IMR-90 (cell line): ENCODE measurements at regions not wholly inside any gene's neighbourhood (a gene's known extent, or its start where the extent isn't known, plus 50 kb on each side); places are given as distances from the start of the nearest gene placed in this dataset.

Experiments
- ATAC-seq: fragments of 200-7000 bp; cut with Tn5 transposase; 2 replicates; pipeline ENCODE4 v1.9.1; 2020; ENCODE audit warnings: low read depth, mild to moderate bottlenecking, moderate library complexity
- BruUV-seq: library from RNA; stranded (reverse); fragments of 400-500 nt; replicated peaks from 2 replicates; lab custom pipeline; 2021; lab: Mats Ljungman, UMichigan
- CTCF ChIA-PET: fragments of 300-600 bp; formaldehyde crosslinking; extraction: SDS; loops from one replicate; lab custom pipeline; 2021; ENCODE audit warnings: antibody characterized with exemption; lab: Yijun Ruan, JAX
- POLR2A ChIA-PET: fragments of 300-600 bp; sonication (Branson Sonifier 250); formaldehyde crosslinking; loops from one replicate; lab custom pipeline; 2022; ENCODE audit warnings: antibody characterized with exemption; ENCODE audit not compliant: unreplicated experiment; lab: Charles Lee
- DNase-seq: peaks from one replicate; pipeline ENCODE4 v3.0.0; 2013
- H2AFZ ChIP-seq: replicated peaks from 2 replicates; pipeline ENCODE3; 2013; ENCODE audit warnings: low read length, mild to moderate bottlenecking; ENCODE audit not compliant: poor library complexity
- H2AK5ac ChIP-seq: 2 replicates; pipeline ENCODE4 v1.6.1; 2013; ENCODE audit warnings: low read depth, low read length, inconsistent platforms
- H2AK9ac ChIP-seq: replicated peaks from 2 replicates; pipeline ENCODE3; 2013; ENCODE audit warnings: mild to moderate bottlenecking, low read depth, low read length, moderate library complexity; ENCODE audit not compliant: poor library complexity
- H2BK120ac ChIP-seq: 2 replicates; pipeline ENCODE4 v1.6.1; 2013; ENCODE audit warnings: low read depth, low read length, inconsistent platforms
- H2BK15ac ChIP-seq: 3 replicates; pipeline ENCODE4 v1.6.1; 2013; ENCODE audit warnings: low read depth, low read length, inconsistent platforms
- H2BK20ac ChIP-seq: 2 replicates; pipeline ENCODE4 v1.6.1; 2013; ENCODE audit warnings: low read depth, mild to moderate bottlenecking, inconsistent platforms, low read length, moderate library complexity
- H2BK5ac ChIP-seq: 2 replicates; pipeline ENCODE4 v1.6.1; 2013; ENCODE audit warnings: mild to moderate bottlenecking, low read depth, low read length, inconsistent platforms; ENCODE audit not compliant: poor library complexity, severe bottlenecking
- H3K14ac ChIP-seq: replicated peaks from 2 replicates; pipeline ENCODE4 v1.6.1; 2013; ENCODE audit warnings: low read depth, low read length, inconsistent platforms
- H3K18ac ChIP-seq: 2 replicates; pipeline ENCODE4 v1.6.1; 2013; ENCODE audit warnings: low read depth, low read length, control low read depth
- H3K23ac ChIP-seq: 2 replicates; pipeline ENCODE4 v1.6.1; 2013; ENCODE audit warnings: low read depth, low read length, inconsistent platforms
- H3K27ac ChIP-seq: 2 replicates; pipeline ENCODE4 v1.5.1; 2013; ENCODE audit warnings: mild to moderate bottlenecking, control low read depth, low read length; ENCODE audit not compliant: insufficient read depth
- H3K27me3 ChIP-seq: 2 replicates; pipeline ENCODE4 v1.6.1; 2013; ENCODE audit warnings: low read length; ENCODE audit not compliant: control insufficient read depth, insufficient read depth
- H3K36me3 ChIP-seq: 2 replicates; pipeline ENCODE4 v1.6.1; 2013; ENCODE audit warnings: low read length, mixed read lengths; ENCODE audit not compliant: control insufficient read depth, insufficient read depth
- H3K4ac ChIP-seq: 2 replicates; pipeline ENCODE4 v1.6.1; 2013; ENCODE audit warnings: low read depth, low read length, inconsistent platforms
- H3K4me1 ChIP-seq: 2 replicates; pipeline ENCODE4 v1.6.1; 2013; ENCODE audit warnings: low read length, mixed read lengths; ENCODE audit not compliant: control insufficient read depth, insufficient read depth
- H3K4me2 ChIP-seq: 2 replicates; pipeline ENCODE4 v1.6.1; 2013; ENCODE audit warnings: low read depth, mild to moderate bottlenecking, control low read depth, low read length, moderate library complexity
- H3K4me3 ChIP-seq: 2 replicates; pipeline ENCODE4 v1.5.1; 2013; ENCODE audit warnings: low read depth, mild to moderate bottlenecking, control low read depth, low read length, moderate library complexity; ENCODE audit not compliant: insufficient read depth
- H3K56ac ChIP-seq: 2 replicates; pipeline ENCODE4 v1.6.1; 2013; ENCODE audit warnings: low read length, inconsistent platforms; ENCODE audit not compliant: insufficient read depth; ENCODE audit errors: extremely low read depth
- H3K79me1 ChIP-seq, 2 experiments: 2 replicates each; pipeline ENCODE4 v1.6.1; 2013; ENCODE audit warnings: low read length in 2 of 2, inconsistent platforms in 1 of 2, low read depth in 1 of 2
- H3K9ac ChIP-seq: 2 replicates; pipeline ENCODE4 v1.6.1; 2013; ENCODE audit warnings: low read depth, low read length, control low read depth
- H3K9me1 ChIP-seq: 2 replicates; pipeline ENCODE4 v1.6.1; 2013; ENCODE audit warnings: low read length, inconsistent platforms; ENCODE audit not compliant: insufficient read depth
- H3K9me3 ChIP-seq: 2 replicates; pipeline ENCODE4 v1.6.1; 2013; ENCODE audit warnings: low read length; ENCODE audit not compliant: control insufficient read depth, insufficient read depth
- H4K20me1 ChIP-seq: 2 replicates; pipeline ENCODE4 v1.6.1; 2013; ENCODE audit warnings: low read length, inconsistent platforms; ENCODE audit not compliant: insufficient read depth
- H4K5ac ChIP-seq: 2 replicates; pipeline ENCODE4 v1.6.1; 2013; ENCODE audit warnings: mild to moderate bottlenecking, low read depth, low read length, control low read depth
- H4K8ac ChIP-seq, 2 experiments: 2 replicates each; pipeline ENCODE4 v1.6.1; 2013; ENCODE audit warnings: low read depth in 2 of 2, low read length in 2 of 2, control low read depth in 1 of 2, inconsistent platforms in 1 of 2
- H4K91ac ChIP-seq: 2 replicates; pipeline ENCODE4 v1.6.1; 2013; ENCODE audit warnings: low read depth, low read length, inconsistent platforms; ENCODE audit not compliant: insufficient read depth
- RFX5 ChIP-seq: IDR thresholded peaks from 2 replicates; pipeline ENCODE4 v1.8.0; 2012; ENCODE audit warnings: low read depth, mild to moderate bottlenecking, low read length, moderate library complexity
- WGBS, 2 experiments: methylation state at CpG; one replicate each; pipeline versions ENCODE4 v1.1.5 to v1.1.7; 2013; ENCODE audit warnings: missing lambda C conversion rate in 2 of 2; ENCODE audit not compliant: insufficient read length in 1 of 2; ENCODE audit errors: extremely low coverage in 2 of 2; 5-methylcytosine and 5-hydroxymethylcytosine counted together
- dilution Hi-C: fragments of 300-500 bp; cut with HindIII; formaldehyde crosslinking; loops from one replicate; pipeline ENCODE4 v1.14.3; 2018; ENCODE audit warnings: low sequenced_read_pairs; ENCODE audit not compliant: unreplicated experiment
- in situ Hi-C: fragments of 300-500 bp; cut with MboI; formaldehyde crosslinking; loops from 3 replicates; pipeline ENCODE4 v1.14.3; 2019; ENCODE audit warnings: low sequenced_read_pairs, inconsistent platforms, mixed read lengths
- intact Hi-C: fragments of 100-400 bp; cut with micrococcal nuclease; formaldehyde crosslinking; loops from 2 replicates; pipeline ENCODE4 v1.10.0; 2022

DNA sequence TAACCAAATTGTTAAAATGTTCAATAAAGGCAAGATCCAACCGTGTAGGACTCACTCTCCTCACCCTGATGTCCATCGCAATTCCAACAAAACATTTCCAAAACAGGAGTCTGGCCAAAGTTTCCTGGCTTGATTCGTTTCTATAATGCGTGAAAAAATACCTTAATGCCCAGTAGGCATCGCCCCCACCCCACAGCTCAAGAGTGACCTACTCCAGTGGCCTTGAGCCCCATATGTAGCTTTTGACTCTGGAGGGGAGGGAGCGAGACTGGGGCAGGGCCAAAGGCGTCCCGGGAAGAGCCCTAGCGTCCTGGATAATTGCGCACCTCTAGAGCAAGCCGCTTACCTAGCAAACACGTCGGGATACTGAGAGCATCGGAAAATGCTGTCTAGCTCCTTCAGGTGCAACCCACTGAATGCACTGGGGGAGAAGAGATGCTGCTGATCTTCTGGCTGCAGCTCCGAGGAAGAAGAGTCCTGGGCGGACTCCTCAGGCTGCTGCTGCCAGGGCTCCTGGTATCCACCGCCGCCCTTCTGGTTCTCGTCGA lies 55.6 kb upstream of the NKAP start:
- no peak overlapping the region for H4K8ac ChIP-seq
- no peak for ATAC-seq

More for the DNA sequence above, 55.6 kb upstream of the NKAP start:
- DNase-seq, result no peak
- POLR2A ChIA-PET, result no interaction called here
- H2AK5ac ChIP-seq, result no peak overlapping the region
- no TSS peak for BruUV-seq
- no peak overlapping the region for H4K91ac ChIP-seq
- no peak overlapping the region for H2BK120ac ChIP-seq
- dilution Hi-C loops (no loop called here), intact Hi-C loops (no loop called here), in situ Hi-C loops (no loop called here)
- no peaks in the 10 kb centered on the region for H4K20me1 ChIP-seq
- H3K9me3 ChIP-seq, result peaks cover 2% of the 10 kb centered on the region; the same call in 1 of the 2 replicates
- no peak overlapping the region for H4K5ac ChIP-seq
- TF ChIP-seq RFX5, result no peak
- no peaks in the 10 kb centered on the region for H3K4me1 ChIP-seq
- WGBS, 2 experiments, result 50% methylated on average over 2 of the region's 20 CpGs; no CpG with 5 or more reads in 1 of the 2 experiments
- no peak overlapping the region for H3K4ac ChIP-seq
- H2AK9ac ChIP-seq, result no peak overlapping the region
- H2BK5ac ChIP-seq, result no peak overlapping the region
- no peak overlapping the region for H3K4me3 ChIP-seq
- H3K9me1 ChIP-seq, result no peaks in the 10 kb centered on the region
- no peak overlapping the region for H2BK20ac ChIP-seq
- no peaks in the 10 kb centered on the region for H3K79me1 ChIP-seq
- no peak overlapping the region for H3K18ac ChIP-seq
- H3K56ac ChIP-seq, result no peak overlapping the region
- CTCF ChIA-PET, result no interaction called here
- H3K14ac ChIP-seq, result no peak overlapping the region
- no peak overlapping the region for H3K27ac ChIP-seq
- no peak overlapping the region for H3K4me2 ChIP-seq
- H2AFZ ChIP-seq, result no peak overlapping the region
- no peaks in the 10 kb centered on the region for H3K36me3 ChIP-seq
- peaks cover 40% of the 10 kb centered on the region for H3K27me3 ChIP-seq
- H3K9ac ChIP-seq, result no peak overlapping the region
- H3K23ac ChIP-seq, result no peak overlapping the region
- no peak overlapping the region for H2BK15ac ChIP-seq
